ENCODE measurements at regions not wholly inside any gene's neighbourhood (a gene's known extent, or its start where the extent isn't known, plus 50 kb on each side); places are given as distances from the start of the nearest gene placed in this dataset.
A peak's percentile ranks its signal among the peaks of the same experiment; 100 is the strongest.

GRCh38 chr12:5206401-5207175 lies 162.9 kb downstream of the KCNA5 start:
- ChIA-PET CTCF (no interaction called here), POLR2A (no interaction called here)
- Mint-ChIP-seq H3K36me3 (ENCODE audit: low read depth) (no peaks in the 10 kb centered on the region), H3K27ac (no peak overlapping the region), H3K4me3 (no peak overlapping the region), H3K4me1 (no peaks in the 10 kb centered on the region), H3K9me3 (no peaks in the 10 kb centered on the region), H3K27me3 (peaks cover 2% of the 10 kb centered on the region)
- DNase-seq, result no peak

- Mint-ChIP-seq H3K27me3 (peaks cover 2% of the 10 kb centered on the region), H3K27ac (no peak overlapping the region), H3K9me3 (no peaks in the 10 kb centered on the region), H3K4me3 (no peak overlapping the region), H3K36me3 (ENCODE audit: low read depth) (no peaks in the 10 kb centered on the region), H3K4me1 (no peaks in the 10 kb centered on the region)
- ChIA-PET POLR2A (no interaction called here), CTCF (no interaction called here)
- no peak for DNase-seq
Measured at GRCh38 chr12:5210179-5210922, 166.7 kb downstream of the KCNA5 start.

GRCh38 chr12:5210923-5211290 lies 167.2 kb downstream of the KCNA5 start:
- DNase-seq, result no peak
- Mint-ChIP-seq H3K4me1 (no peaks in the 10 kb centered on the region), H3K27me3 (peaks cover 2% of the 10 kb centered on the region), H3K27ac (no peak overlapping the region), H3K4me3 (no peak overlapping the region), H3K36me3 (ENCODE audit: low read depth) (no peaks in the 10 kb centered on the region), H3K9me3 (no peaks in the 10 kb centered on the region)
- CTCF ChIA-PET, result no interaction called here
- POLR2A ChIA-PET, result no interaction called here

GRCh38 chr12:5213336-5213735 lies 169.7 kb downstream of the KCNA5 start:
- no peaks in the 10 kb centered on the region for H3K4me1 Mint-ChIP-seq

GRCh38 chr12:5213990-5214389 lies 170.3 kb downstream of the KCNA5 start:
- Mint-ChIP-seq H3K27me3 (peaks cover 6% of the 10 kb centered on the region), H3K9me3 (no peaks in the 10 kb centered on the region), H3K4me3 (no peak overlapping the region), H3K4me1 (no peaks in the 10 kb centered on the region), H3K36me3 (ENCODE audit: low read depth) (no peaks in the 10 kb centered on the region), H3K27ac (no peak overlapping the region)
- ChIA-PET CTCF (no interaction called here), POLR2A (no interaction called here)
- no peak for DNase-seq

More at GRCh38 chr12:5213336-5213735, 169.7 kb downstream of the KCNA5 start:
- H3K36me3 Mint-ChIP-seq (ENCODE audit: low read depth), result no peaks in the 10 kb centered on the region
- H3K27ac Mint-ChIP-seq, result no peak overlapping the region
- peaks cover 2% of the 10 kb centered on the region for H3K27me3 Mint-ChIP-seq
- ChIA-PET POLR2A (no interaction called here), CTCF (no interaction called here)
- no peak overlapping the region for H3K4me3 Mint-ChIP-seq
- DNase-seq, result no peak
- no peaks in the 10 kb centered on the region for H3K9me3 Mint-ChIP-seq

GRCh38 chr12:5217936-5218335 lies 174.3 kb downstream of the KCNA5 start:
- Mint-ChIP-seq H3K36me3 (ENCODE audit: low read depth) (no peaks in the 10 kb centered on the region), H3K4me1 (peaks cover 6% of the 10 kb centered on the region), H3K4me3 (no peak overlapping the region), H3K9me3 (no peaks in the 10 kb centered on the region), H3K27ac (no peak overlapping the region), H3K27me3 (peaks cover 5% of the 10 kb centered on the region)
- no peak for DNase-seq
- ChIA-PET CTCF (no interaction called here), POLR2A (no interaction called here)

GRCh38 chr12:5220099-5220498 lies 176.4 kb downstream of the KCNA5 start:
- Mint-ChIP-seq H3K27me3 (peaks cover 5% of the 10 kb centered on the region), H3K36me3 (ENCODE audit: low read depth) (no peaks in the 10 kb centered on the region), H3K4me1 (peaks cover 6% of the 10 kb centered on the region), H3K4me3 (no peak overlapping the region), H3K27ac (no peak overlapping the region), H3K9me3 (no peaks in the 10 kb centered on the region)
- ChIA-PET POLR2A (no interaction called here), CTCF (interaction anchor here (0.6 kb wide), 1 partner anchor 1876 kb away, joined by 3 read pairs; no protein-coding TSS in a partner anchor)
- DNase-seq, result no peak

GRCh38 chr12:5220835-5221234 lies 177.2 kb downstream of the KCNA5 start:
- Mint-ChIP-seq H3K9me3 (no peaks in the 10 kb centered on the region), H3K4me1 (peaks cover 6% of the 10 kb centered on the region), H3K4me3 (no peak overlapping the region), H3K27me3 (peaks cover 5% of the 10 kb centered on the region), H3K27ac (no peak overlapping the region), H3K36me3 (ENCODE audit: low read depth) (no peaks in the 10 kb centered on the region)
- peak; percentile 9 for DNase-seq
- CTCF ChIA-PET, result no interaction called here
- POLR2A ChIA-PET, result no interaction called here

GRCh38 chr12:5222011-5222461 lies 178.4 kb downstream of the KCNA5 start:
- POLR2A ChIA-PET, result no interaction called here

GRCh38 chr12:5222729-5223128 lies 179.1 kb downstream of the KCNA5 start:
- no peak overlapping the region for H3K27ac Mint-ChIP-seq
- ChIA-PET POLR2A (no interaction called here), CTCF (no interaction called here)
- H3K9me3 Mint-ChIP-seq, result no peaks in the 10 kb centered on the region
- peaks cover 6% of the 10 kb centered on the region for H3K4me1 Mint-ChIP-seq
- peaks cover 5% of the 10 kb centered on the region for H3K27me3 Mint-ChIP-seq
- no peak for DNase-seq
- no peak overlapping the region for H3K4me3 Mint-ChIP-seq
- no peaks in the 10 kb centered on the region for H3K36me3 Mint-ChIP-seq (ENCODE audit: low read depth)

More at GRCh38 chr12:5222011-5222461, 178.4 kb downstream of the KCNA5 start:
- no peak for DNase-seq
- CTCF ChIA-PET, result interaction anchor here (0.6 kb wide), 1 partner anchor 181 kb away, joined by 3 read pairs; no protein-coding TSS in a partner anchor
- H3K9me3 Mint-ChIP-seq, result no peaks in the 10 kb centered on the region
- H3K4me3 Mint-ChIP-seq, result no peak overlapping the region
- no peak overlapping the region for H3K27ac Mint-ChIP-seq
- no peaks in the 10 kb centered on the region for H3K36me3 Mint-ChIP-seq (ENCODE audit: low read depth)
- H3K4me1 Mint-ChIP-seq, result peaks cover 6% of the 10 kb centered on the region
- peaks cover 5% of the 10 kb centered on the region for H3K27me3 Mint-ChIP-seq

GRCh38 chr12:5223881-5224280 lies 180.2 kb downstream of the KCNA5 start:
- POLR2A ChIA-PET, result no interaction called here
- Mint-ChIP-seq H3K4me1 (peaks cover 6% of the 10 kb centered on the region), H3K4me3 (no peak overlapping the region), H3K27ac (no peak overlapping the region), H3K27me3 (peaks cover 2% of the 10 kb centered on the region), H3K9me3 (no peaks in the 10 kb centered on the region), H3K36me3 (ENCODE audit: low read depth) (no peaks in the 10 kb centered on the region)
- no peak for DNase-seq
- CTCF ChIA-PET, result no interaction called here

GRCh38 chr12:5226581-5226980 lies 182.9 kb downstream of the KCNA5 start:
- CTCF ChIA-PET, result interaction anchor here (0.6 kb wide), 1 partner anchor 407 kb away, joined by 4 read pairs; no protein-coding TSS in a partner anchor
- Mint-ChIP-seq H3K27ac (no peak overlapping the region), H3K36me3 (ENCODE audit: low read depth) (no peaks in the 10 kb centered on the region), H3K27me3 (no peaks in the 10 kb centered on the region), H3K4me3 (no peak overlapping the region), H3K9me3 (no peaks in the 10 kb centered on the region), H3K4me1 (no peaks in the 10 kb centered on the region)
- POLR2A ChIA-PET, result no interaction called here
- no peak for DNase-seq

- POLR2A ChIA-PET, result no interaction called here
Measured at GRCh38 chr12:5227708-5228373, 184.2 kb downstream of the KCNA5 start.

More at GRCh38 chr12:5227708-5228373, 184.2 kb downstream of the KCNA5 start:
- no peak for DNase-seq
- no peaks in the 10 kb centered on the region for H3K4me1 Mint-ChIP-seq
- no peak overlapping the region for H3K27ac Mint-ChIP-seq
- CTCF ChIA-PET, result no interaction called here
- H3K27me3 Mint-ChIP-seq, result no peaks in the 10 kb centered on the region
- no peaks in the 10 kb centered on the region for H3K36me3 Mint-ChIP-seq (ENCODE audit: low read depth)
- no peak overlapping the region for H3K4me3 Mint-ChIP-seq
- no peaks in the 10 kb centered on the region for H3K9me3 Mint-ChIP-seq
